SJSA1 (cell line): ENCODE measurements at regions not wholly inside any gene's neighbourhood (a gene's known extent, or its start where the extent isn't known, plus 50 kb on each side); places are given as distances from the start of the nearest gene placed in this dataset.

Source experiments
- DNase-seq, 2 experiments: peaks; one replicate each; pipeline ENCODE4 v3.0.0-alpha.2; 2015 to 2020; ENCODE audit warnings: low spot score in 2 of 2, low read depth in 1 of 2
- H3K27ac ChIP-seq: fragments of 250-450 bp; sonication (Bioruptor Pico); 2 replicates; pipeline ENCODE4 v1.5.1; 2020; ENCODE audit warnings: mild to moderate bottlenecking, moderate library complexity
- H3K27me3 ChIP-seq: fragments of 250-450 bp; sonication (Bioruptor Pico); replicated peaks from 2 replicates; pipeline ENCODE4 v1.5.1; 2020; ENCODE audit warnings: mild to moderate bottlenecking, moderate library complexity
- H3K36me3 ChIP-seq: fragments of 250-450 bp; sonication (Bioruptor Pico); 2 replicates; pipeline ENCODE4 v1.5.1; 2020; ENCODE audit warnings: mild to moderate bottlenecking
- H3K4me1 ChIP-seq: fragments of 250-450 bp; sonication (Bioruptor Pico); replicated peaks from 2 replicates; pipeline ENCODE4 v1.6.1; 2021; ENCODE audit warnings: mild to moderate bottlenecking
- H3K4me3 ChIP-seq: fragments of 250-450 bp; sonication (Bioruptor Pico); 2 replicates; pipeline ENCODE4 v1.5.1; 2020; ENCODE audit warnings: mild to moderate bottlenecking
- H3K9me3 ChIP-seq: fragments of 250-450 bp; sonication (Bioruptor Pico); replicated peaks from 2 replicates; pipeline ENCODE4 v1.5.1; 2020; ENCODE audit warnings: mild to moderate bottlenecking

GRCh38 chr17:12362853-12363455, 302.7 kb upstream of the MYOCD start:
- Histone ChIP-seq H3K27me3 (no peaks in the 10 kb centered on the region), H3K9me3 (0 out of 2 replicates have a peak, but pooled peaks cover 3% of the 10 kb centered on the region), H3K36me3 (no peaks in the 10 kb centered on the region), H3K27ac (no peak overlapping the region), H3K4me3 (no peak overlapping the region), H3K4me1 (peaks cover 15% of the 10 kb centered on the region)
- DNase-seq: no peak

GRCh38 chr17:12365805-12366204, 299.9 kb upstream of the MYOCD start:
- no peak for DNase-seq
- Histone ChIP-seq H3K4me3 (no peak overlapping the region), H3K36me3 (no peaks in the 10 kb centered on the region), H3K9me3 (0 out of 2 replicates have a peak, but pooled peaks cover 3% of the 10 kb centered on the region), H3K27me3 (no peaks in the 10 kb centered on the region), H3K27ac (no peak overlapping the region), H3K4me1 (no peaks in the 10 kb centered on the region)

- H3K4me1 ChIP-seq: no peaks in the 10 kb centered on the region
- H3K27me3 ChIP-seq: no peaks in the 10 kb centered on the region
- H3K27ac ChIP-seq: no peak overlapping the region
- no peak overlapping the region for H3K4me3 ChIP-seq
- DNase-seq: no peak
- no peaks in the 10 kb centered on the region for H3K36me3 ChIP-seq
- H3K9me3 ChIP-seq: 0 out of 2 replicates have a peak, but pooled peaks cover 3% of the 10 kb centered on the region
Measured at GRCh38 chr17:12369065-12369464, 296.6 kb upstream of the MYOCD start.

GRCh38 chr17:12376276-12376675, 289.4 kb upstream of the MYOCD start:
- H3K27me3 ChIP-seq: no peaks in the 10 kb centered on the region

GRCh38 chr17:12386225-12386624, 279.5 kb upstream of the MYOCD start:
- Histone ChIP-seq H3K4me1 (peaks cover 9% of the 10 kb centered on the region), H3K4me3 (no peak overlapping the region), H3K27ac (no peak overlapping the region), H3K9me3 (no peaks in the 10 kb centered on the region), H3K27me3 (no peaks in the 10 kb centered on the region), H3K36me3 (no peaks in the 10 kb centered on the region)
- DNase-seq: no peak

More at GRCh38 chr17:12376276-12376675, 289.4 kb upstream of the MYOCD start:
- Histone ChIP-seq H3K27ac (no peak overlapping the region), H3K4me3 (no peak overlapping the region), H3K36me3 (no peaks in the 10 kb centered on the region), H3K4me1 (no peaks in the 10 kb centered on the region), H3K9me3 (no peaks in the 10 kb centered on the region)
- DNase-seq: no peak

- no peak overlapping the region for H3K27ac ChIP-seq
- no peak overlapping the region for H3K4me3 ChIP-seq
- peaks cover 9% of the 10 kb centered on the region for H3K4me1 ChIP-seq
- DNase-seq: peak in 1 of 2 experiments; percentile 11
- H3K36me3 ChIP-seq: no peaks in the 10 kb centered on the region
- no peaks in the 10 kb centered on the region for H3K27me3 ChIP-seq
- H3K9me3 ChIP-seq: no peaks in the 10 kb centered on the region
Measured at GRCh38 chr17:12388226-12388625, 277.5 kb upstream of the MYOCD start.

- no peaks in the 10 kb centered on the region for H3K9me3 ChIP-seq
- no peaks in the 10 kb centered on the region for H3K36me3 ChIP-seq
- peaks cover 9% of the 10 kb centered on the region for H3K4me1 ChIP-seq
- H3K4me3 ChIP-seq: no peak overlapping the region
- DNase-seq: no peak
- no peaks in the 10 kb centered on the region for H3K27me3 ChIP-seq
- no peak overlapping the region for H3K27ac ChIP-seq
Measured at GRCh38 chr17:12389421-12389820, 276.3 kb upstream of the MYOCD start.

GRCh38 chr17:12390631-12391030, 275.1 kb upstream of the MYOCD start:
- no peak for DNase-seq
- Histone ChIP-seq H3K27me3 (no peaks in the 10 kb centered on the region), H3K4me1 (peaks cover 9% of the 10 kb centered on the region), H3K27ac (no peak overlapping the region), H3K36me3 (no peaks in the 10 kb centered on the region), H3K4me3 (no peak overlapping the region), H3K9me3 (no peaks in the 10 kb centered on the region)

- Histone ChIP-seq H3K36me3 (no peaks in the 10 kb centered on the region), H3K9me3 (no peaks in the 10 kb centered on the region), H3K4me1 (peaks cover 9% of the 10 kb centered on the region), H3K4me3 (no peak overlapping the region), H3K27ac (no peak overlapping the region), H3K27me3 (no peaks in the 10 kb centered on the region)
- DNase-seq: no peak
Measured at GRCh38 chr17:12391468-12391867, 274.2 kb upstream of the MYOCD start.

GRCh38 chr17:12395733-12396354, 269.8 kb upstream of the MYOCD start:
- no peak for DNase-seq
- Histone ChIP-seq H3K9me3 (no peaks in the 10 kb centered on the region; the same call in 1 of the 2 replicates), H3K4me3 (no peak overlapping the region), H3K36me3 (no peaks in the 10 kb centered on the region), H3K27me3 (no peaks in the 10 kb centered on the region), H3K4me1 (no peaks in the 10 kb centered on the region), H3K27ac (no peak overlapping the region)

- Histone ChIP-seq H3K27me3 (no peaks in the 10 kb centered on the region), H3K9me3 (no peaks in the 10 kb centered on the region; the same call in 1 of the 2 replicates), H3K27ac (no peak overlapping the region), H3K4me1 (peaks cover 13% of the 10 kb centered on the region), H3K36me3 (no peaks in the 10 kb centered on the region), H3K4me3 (no peak overlapping the region)
- no peak for DNase-seq
Measured at GRCh38 chr17:12398441-12399051, 267.1 kb upstream of the MYOCD start.

- H3K27me3 ChIP-seq: no peaks in the 10 kb centered on the region
- no peak overlapping the region for H3K4me3 ChIP-seq
- no peaks in the 10 kb centered on the region for H3K36me3 ChIP-seq
- H3K4me1 ChIP-seq: peaks cover 41% of the 10 kb centered on the region
- peak overlapping the region; percentile 86 for H3K27ac ChIP-seq
- DNase-seq: peak; percentile 91 to 95
- H3K9me3 ChIP-seq: no peaks in the 10 kb centered on the region; the same call in 1 of the 2 replicates
Measured at GRCh38 chr17:12402963-12403622, 262.6 kb upstream of the MYOCD start.

- Histone ChIP-seq H3K27me3 (no peaks in the 10 kb centered on the region), H3K27ac (peak overlapping the region; percentile 86), H3K36me3 (no peaks in the 10 kb centered on the region), H3K4me3 (no peak overlapping the region), H3K4me1 (peaks cover 41% of the 10 kb centered on the region), H3K9me3 (no peaks in the 10 kb centered on the region; the same call in 1 of the 2 replicates)
- peak in 1 of 2 experiments; percentile 12 for DNase-seq
Measured at GRCh38 chr17:12403881-12404398, 261.8 kb upstream of the MYOCD start.
